C4-2B (cell line): ENCODE measurements at regions not wholly inside any gene's neighbourhood (a gene's known extent, or its start where the extent isn't known, plus 50 kb on each side); places are given as distances from the start of the nearest gene placed in this dataset.
"Not testable (repeated sequence)": the region's sequence is repeated elsewhere in the genome, so short reads cannot be mapped to it uniquely, and the experiment has no call there.

Source experiments
- H3K27ac ChIP-seq: fragments of 450-650 bp; 2 replicates; pipeline ENCODE4 v1.5.1; 2017
- CTCF ChIP-seq: fragments of 450-650 bp; conservative IDR thresholded peaks from 2 replicates; pipeline ENCODE4 v1.5.1; 2017; ENCODE audit warnings: mild to moderate bottlenecking
- ZFX ChIP-seq: fragments of 450-650 bp; IDR thresholded peaks from 2 replicates; pipeline ENCODE4 v1.6.1; 2017

GRCh38 chr2:156982615-156983014 lies 274.9 kb upstream of the GALNT5 start:
- TF ChIP-seq CTCF: no peak
- TF ChIP-seq ZFX: no peak
- no peak overlapping the region for H3K27ac ChIP-seq

GRCh38 chr2:156986339-156986988 lies 271.0 kb upstream of the GALNT5 start:
- TF ChIP-seq ZFX (no peak), CTCF (0 out of 2 replicates have a peak, but pooled peaks have one; percentile 2)
- no peak overlapping the region for H3K27ac ChIP-seq

DNA sequence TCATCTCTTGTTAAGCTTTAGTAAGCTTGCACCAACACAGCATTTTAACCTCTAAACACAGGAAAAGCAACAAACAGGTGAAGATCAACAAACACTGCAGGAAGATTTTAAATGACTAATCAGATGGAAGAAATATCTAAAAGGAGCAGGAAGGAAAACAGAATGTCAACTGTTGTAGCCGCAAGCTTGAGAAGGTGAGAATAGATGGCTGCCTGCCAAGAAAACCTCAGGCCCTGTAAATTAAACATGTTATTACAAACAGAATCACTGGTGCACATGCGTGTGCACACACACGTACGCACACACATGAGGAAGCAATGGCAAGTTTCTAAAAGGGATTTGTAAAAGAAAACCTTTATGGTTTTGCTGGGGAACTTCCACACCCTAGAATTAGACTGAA lies 257.8 kb upstream of the GALNT5 start:
- H3K27ac ChIP-seq: no peak overlapping the region
- TF ChIP-seq ZFX (no peak), CTCF (no peak)

DNA sequence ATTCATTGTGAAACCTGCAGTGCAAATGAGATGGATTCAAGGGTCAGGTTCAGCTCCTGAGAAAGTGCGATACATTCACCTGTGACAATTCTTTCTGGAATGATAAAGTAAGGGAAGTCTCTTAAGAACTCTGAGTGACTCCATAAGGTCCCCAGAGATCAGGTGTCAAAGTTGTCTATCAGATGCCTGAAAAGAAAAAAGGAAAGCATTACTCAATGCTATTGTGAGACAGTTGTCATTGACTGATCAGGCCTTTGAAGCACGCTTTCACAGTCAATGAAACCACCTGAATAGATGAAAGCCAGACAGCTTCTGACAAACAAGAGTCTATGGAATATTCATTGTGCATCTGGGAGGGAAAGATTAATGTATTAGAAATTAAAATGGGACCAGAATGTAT lies 252.7 kb upstream of the GALNT5 start:
- no peak for TF ChIP-seq CTCF
- no peak for TF ChIP-seq ZFX
- no peak overlapping the region for H3K27ac ChIP-seq

GRCh38 chr2:157015015-157015575 lies 242.4 kb upstream of the GALNT5 start:
- TF ChIP-seq ZFX (no peak), CTCF (no peak)
- no peak overlapping the region for H3K27ac ChIP-seq

GRCh38 chr2:157023264-157023663 lies 234.2 kb upstream of the GALNT5 start:
- not testable (repeated sequence) for H3K27ac ChIP-seq

DNA sequence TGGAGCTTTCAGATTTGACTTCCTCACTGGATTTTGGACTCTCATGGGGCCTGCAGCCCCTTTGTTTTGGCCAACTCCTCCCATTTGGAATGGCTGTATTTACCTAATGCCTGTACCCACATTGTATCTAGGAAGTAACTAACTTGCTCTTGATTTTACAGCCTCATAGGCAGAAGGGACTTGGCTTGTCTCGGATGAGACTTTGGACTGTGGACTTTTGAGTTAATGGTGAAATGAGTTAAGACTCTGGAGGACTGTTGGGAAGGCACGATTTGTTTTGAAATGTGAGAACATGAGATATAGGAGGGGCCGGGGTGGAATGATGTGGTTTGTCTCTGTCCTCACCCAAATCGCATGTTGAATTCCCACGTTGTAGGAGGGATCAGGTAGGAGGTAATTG lies 233.4 kb upstream of the GALNT5 start:
- no peak overlapping the region for H3K27ac ChIP-seq
- TF ChIP-seq CTCF: no peak

GRCh38 chr2:157032017-157032416 lies 225.5 kb upstream of the GALNT5 start:
- H3K27ac ChIP-seq: no peak overlapping the region
- no peak for TF ChIP-seq ZFX
- no peak for TF ChIP-seq CTCF
